ENCODE measurements at regions not wholly inside any gene's neighbourhood (a gene's known extent, or its start where the extent isn't known, plus 50 kb on each side); places are given as distances from the start of the nearest gene placed in this dataset.
A peak's percentile ranks its signal among the peaks of the same experiment; 100 is the strongest.

DNA sequence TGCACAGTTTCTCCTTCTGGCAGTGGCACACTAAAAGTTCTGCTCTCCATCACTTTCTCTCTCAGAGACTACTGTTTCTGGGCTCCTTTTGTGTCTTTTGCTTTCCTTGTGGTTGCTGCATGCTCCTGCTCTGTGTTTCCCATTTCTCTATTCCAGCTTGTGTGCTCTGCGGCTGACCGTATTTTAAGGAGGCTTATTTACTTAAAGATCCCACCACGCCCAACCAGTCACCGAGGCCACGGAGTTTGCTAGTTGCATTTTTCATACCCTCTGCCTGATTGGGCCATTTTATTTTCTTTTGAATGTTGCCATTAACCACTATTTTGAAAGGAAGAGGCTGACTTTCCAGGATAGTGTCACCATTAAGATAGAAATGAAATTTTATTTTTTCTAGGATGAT, 626.4 kb upstream of the MMS22L start:
- Histone ChIP-seq H3K4me3 (ENCODE audit: low read depth, low read length) (no peak overlapping the region), H3K36me3 (ENCODE audit: control insufficient read depth, insufficient read depth, low read length) (no peaks in the 10 kb centered on the region), H3K27me3 (ENCODE audit: control insufficient read depth, insufficient read depth, low read length) (no peaks in the 10 kb centered on the region)
- no peak for FAIRE-seq
- no peak for DNase-seq (ENCODE audit: low read depth)
- TF ChIP-seq, protein P1, sequence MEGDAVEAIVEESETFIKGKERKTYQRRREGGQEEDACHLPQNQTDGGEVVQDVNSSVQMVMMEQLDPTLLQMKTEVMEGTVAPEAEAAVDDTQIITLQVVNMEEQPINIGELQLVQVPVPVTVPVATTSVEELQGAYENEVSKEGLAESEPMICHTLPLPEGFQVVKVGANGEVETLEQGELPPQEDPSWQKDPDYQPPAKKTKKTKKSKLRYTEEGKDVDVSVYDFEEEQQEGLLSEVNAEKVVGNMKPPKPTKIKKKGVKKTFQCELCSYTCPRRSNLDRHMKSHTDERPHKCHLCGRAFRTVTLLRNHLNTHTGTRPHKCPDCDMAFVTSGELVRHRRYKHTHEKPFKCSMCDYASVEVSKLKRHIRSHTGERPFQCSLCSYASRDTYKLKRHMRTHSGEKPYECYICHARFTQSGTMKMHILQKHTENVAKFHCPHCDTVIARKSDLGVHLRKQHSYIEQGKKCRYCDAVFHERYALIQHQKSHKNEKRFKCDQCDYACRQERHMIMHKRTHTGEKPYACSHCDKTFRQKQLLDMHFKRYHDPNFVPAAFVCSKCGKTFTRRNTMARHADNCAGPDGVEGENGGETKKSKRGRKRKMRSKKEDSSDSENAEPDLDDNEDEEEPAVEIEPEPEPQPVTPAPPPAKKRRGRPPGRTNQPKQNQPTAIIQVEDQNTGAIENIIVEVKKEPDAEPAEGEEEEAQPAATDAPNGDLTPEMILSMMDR (IDR thresholded peaks at IDR 0.05; ENCODE audit: insufficient read depth, low read length, severe bottlenecking), result no peak

DNA sequence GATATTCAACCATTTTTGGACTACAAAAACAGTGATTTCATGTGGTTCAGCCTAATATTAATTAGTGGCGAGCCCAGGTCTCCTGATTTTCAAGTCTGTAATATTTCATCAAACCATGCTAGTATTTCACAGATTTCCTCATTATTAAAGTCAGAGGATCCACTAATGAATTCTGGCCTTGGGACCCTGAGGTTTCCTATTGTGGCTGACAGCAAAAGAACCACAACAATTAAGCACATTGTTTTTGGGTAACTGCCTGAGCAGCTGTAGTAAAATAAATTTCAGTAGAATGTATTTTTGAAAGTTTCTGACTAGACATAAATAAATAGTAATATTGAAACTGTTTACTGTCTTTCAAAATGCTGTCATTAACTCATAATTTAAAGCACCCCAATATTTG, 630.7 kb upstream of the MMS22L start:
- H3K27me3 ChIP-seq (ENCODE audit: control insufficient read depth, insufficient read depth, low read length), result peaks cover 2% of the 10 kb centered on the region
- H3K4me3 ChIP-seq (ENCODE audit: low read depth, low read length), result no peak overlapping the region
- H3K36me3 ChIP-seq (ENCODE audit: control insufficient read depth, insufficient read depth, low read length), result no peaks in the 10 kb centered on the region
- TF ChIP-seq, protein P1 (IDR thresholded peaks at IDR 0.05; ENCODE audit: insufficient read depth, low read length, severe bottlenecking), result no peak
- DNase-seq (ENCODE audit: low read depth), result no peak
- FAIRE-seq, result no peak

DNA sequence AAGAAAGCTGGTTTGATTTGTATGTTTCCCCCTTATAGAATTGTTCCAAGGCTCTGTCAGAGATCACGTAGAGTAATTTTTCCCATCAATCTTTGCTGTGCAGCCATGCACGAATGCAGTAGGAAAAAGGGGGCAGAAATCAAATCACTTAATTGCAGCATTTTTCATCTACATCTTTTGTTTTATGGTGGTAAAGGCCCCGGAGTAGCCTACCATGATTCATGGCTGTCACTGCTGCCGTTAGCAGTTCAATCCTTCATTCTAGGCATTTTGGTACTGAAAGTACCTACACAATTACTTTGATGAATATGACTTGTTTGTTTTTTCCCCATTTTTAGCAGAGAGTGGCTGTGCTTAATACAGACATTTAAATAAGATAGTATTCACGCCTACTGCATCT, 631.9 kb upstream of the MMS22L start:
- Histone ChIP-seq H3K27me3 (ENCODE audit: control insufficient read depth, insufficient read depth, low read length) (peaks cover 2% of the 10 kb centered on the region), H3K36me3 (ENCODE audit: control insufficient read depth, insufficient read depth, low read length) (no peaks in the 10 kb centered on the region), H3K4me3 (ENCODE audit: low read depth, low read length) (no peak overlapping the region)
- FAIRE-seq (no peak), DNase-seq (ENCODE audit: low read depth) (no peak)
- TF ChIP-seq, protein P1 (IDR thresholded peaks at IDR 0.05; ENCODE audit: insufficient read depth, low read length, severe bottlenecking), result no peak

DNA sequence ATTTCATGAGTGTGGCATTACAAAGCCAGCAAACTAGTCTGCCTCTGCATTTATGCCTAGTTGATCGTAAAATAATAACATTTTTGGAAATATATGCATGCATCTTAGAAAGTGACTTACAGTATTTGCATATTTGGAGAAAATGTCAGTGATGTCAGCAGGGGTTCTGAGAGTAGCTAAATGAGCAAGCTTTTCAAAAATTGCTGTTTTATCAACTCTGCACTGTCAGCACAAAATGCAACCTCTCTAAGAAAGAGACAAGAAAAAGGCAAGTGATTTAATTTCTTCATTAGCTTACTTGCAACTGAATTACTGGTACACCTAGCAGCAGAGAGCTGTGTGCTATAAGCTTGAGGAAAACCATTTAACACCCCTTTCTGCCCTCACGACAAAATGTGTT, 632.5 kb upstream of the MMS22L start:
- no peaks in the 10 kb centered on the region for H3K36me3 ChIP-seq (ENCODE audit: control insufficient read depth, insufficient read depth, low read length)
- TF ChIP-seq, protein P1 (IDR thresholded peaks at IDR 0.05; ENCODE audit: insufficient read depth, low read length, severe bottlenecking), result no peak
- DNase-seq (ENCODE audit: low read depth), result no peak
- FAIRE-seq, result no peak
- no peak overlapping the region for H3K4me3 ChIP-seq (ENCODE audit: low read depth, low read length)
- H3K27me3 ChIP-seq (ENCODE audit: control insufficient read depth, insufficient read depth, low read length), result peaks cover 2% of the 10 kb centered on the region

DNA sequence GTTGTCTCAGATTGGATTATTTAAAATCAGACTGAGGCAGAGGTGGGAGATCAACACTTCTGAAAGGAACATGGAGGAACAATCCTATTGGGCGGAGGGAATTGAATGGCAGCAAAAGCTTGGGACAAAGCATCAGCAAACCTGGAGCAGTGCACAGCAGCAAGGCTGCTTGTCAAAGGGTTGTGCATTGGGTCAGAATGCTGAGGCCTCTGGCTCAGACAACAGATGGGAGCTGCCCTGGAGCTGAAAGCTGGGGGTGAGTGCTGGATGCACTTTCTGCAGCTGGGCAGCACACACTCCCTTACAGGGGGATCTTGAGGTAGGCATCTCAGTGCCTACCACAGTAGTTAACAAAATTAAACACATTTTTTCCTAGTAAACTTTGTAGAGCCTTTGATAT, 634.4 kb upstream of the MMS22L start:
- no peak for FAIRE-seq
- no peak for DNase-seq (ENCODE audit: low read depth)
- H3K27me3 ChIP-seq (ENCODE audit: control insufficient read depth, insufficient read depth, low read length), result peaks cover 2% of the 10 kb centered on the region
- TF ChIP-seq, protein P1 (IDR thresholded peaks at IDR 0.05; ENCODE audit: insufficient read depth, low read length, severe bottlenecking), result no peak
- no peak overlapping the region for H3K4me3 ChIP-seq (ENCODE audit: low read depth, low read length)
- no peaks in the 10 kb centered on the region for H3K36me3 ChIP-seq (ENCODE audit: control insufficient read depth, insufficient read depth, low read length)

DNA sequence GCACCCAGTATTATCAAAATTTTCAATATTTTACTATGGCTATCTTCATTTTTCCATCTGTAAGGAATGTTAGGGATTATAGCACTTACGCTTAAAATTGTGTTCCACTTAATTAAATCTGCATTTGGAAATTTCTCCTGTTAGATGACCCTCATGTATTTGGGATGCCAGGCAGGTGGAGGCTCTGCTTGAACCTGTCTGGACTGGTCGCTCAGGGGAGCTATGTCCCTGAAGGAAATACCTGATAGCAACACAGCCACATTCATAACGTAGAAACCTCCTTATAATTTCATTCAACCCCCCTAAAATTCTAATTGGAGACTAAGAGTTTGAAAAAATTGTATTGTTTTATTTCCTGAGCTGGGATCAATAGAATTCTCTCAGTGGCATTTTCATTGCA, 636.0 kb upstream of the MMS22L start:
- TF ChIP-seq, protein P1 (IDR thresholded peaks at IDR 0.05; ENCODE audit: insufficient read depth, low read length, severe bottlenecking), result no peak
- H3K36me3 ChIP-seq (ENCODE audit: control insufficient read depth, insufficient read depth, low read length), result no peaks in the 10 kb centered on the region
- no peak overlapping the region for H3K4me3 ChIP-seq (ENCODE audit: low read depth, low read length)
- H3K27me3 ChIP-seq (ENCODE audit: control insufficient read depth, insufficient read depth, low read length), result peaks cover 2% of the 10 kb centered on the region
- DNase-seq (ENCODE audit: low read depth) (peak; percentile 52), FAIRE-seq (no peak)

All from bronchial epithelial cell (primary cell).